Breast epithelium (tissue), 4 donors: ENCODE measurements at regions not wholly inside any gene's neighbourhood (a gene's known extent, or its start where the extent isn't known, plus 50 kb on each side); places are given as distances from the start of the nearest gene placed in this dataset.
A peak's percentile ranks its signal among the peaks of the same experiment; 100 is the strongest.
"Not testable (repeated sequence)": the region's sequence is repeated elsewhere in the genome, so short reads cannot be mapped to it uniquely, and the experiment has no call there.

ENCODE experiments used
- DNase-seq, 2 donors: peaks; one replicate each; pipeline ENCODE4 v3.0.0-alpha.2; 2019; ENCODE audit warnings: low spot score in 2 of 2
- H3K27ac ChIP-seq, 2 donors: fragments of 200-600 bp; sonication (generic) in 1 of 2; one replicate each; pipeline ENCODE4 v1.5.1; 2016 to 2019; ENCODE audit warnings: mild to moderate bottlenecking in 1 of 2
- H3K27me3 ChIP-seq, 2 donors: fragments of 200-600 bp; sonication (generic) in 1 of 2; one replicate each; pipeline versions ENCODE4 v1.5.1 to v1.6.0; 2017 to 2019; ENCODE audit warnings: control low read depth in 1 of 2, mild to moderate bottlenecking in 1 of 2
- H3K36me3 ChIP-seq: fragments of 200-600 bp; one replicate; pipeline ENCODE4 v1.5.1; 2019
- H3K4me1 ChIP-seq, 2 donors: fragments of 200-600 bp; sonication (generic); one replicate each; pipeline ENCODE4 v1.5.1; 2016 to 2019; ENCODE audit warnings: control low read depth in 1 of 2
- H3K4me3 ChIP-seq, 3 donors: fragments of 200-600 bp; sonication (generic); 1 replicate in 2 of 3; 2 replicates in 1 of 3; pipeline ENCODE4 v1.5.1; 2016 to 2019; ENCODE audit warnings: mild to moderate bottlenecking in 3 of 3, moderate library complexity in 2 of 3
- H3K9me3 ChIP-seq, 2 donors: fragments of 200-600 bp; sonication (generic) in 1 of 2; one replicate each; pipeline ENCODE4 v1.5.1; 2016 to 2019; ENCODE audit warnings: control low read depth in 1 of 2
- POLR2A ChIP-seq: fragments of 450-650 bp; IDR thresholded peaks from one replicate; pipeline ENCODE4 v1.6.1; 2016; ENCODE audit warnings: antibody characterized with exemption, mild to moderate bottlenecking, moderate library complexity
- POLR2AphosphoS5 ChIP-seq, 3 donors: sonication (generic); formaldehyde crosslinking; IDR thresholded peaks; one replicate each; pipeline ENCODE4 v1.6.1; 2017; ENCODE audit warnings: antibody characterized with exemption in 3 of 3
- intact Hi-C: fragments of 100-400 bp; cut with DNase I; formaldehyde crosslinking; loops from one replicate; pipeline ENCODE4 v1.15.1; 2023; ENCODE audit warnings: low total_unique reads
- TF ChIP-seq, protein P1 (sequence below), 3 donors: fragments of 450-650 bp; IDR thresholded peaks; one replicate each; pipeline ENCODE4 v1.5.1; 2016 to 2017; ENCODE audit warnings: antibody characterized with exemption in 3 of 3, mild to moderate bottlenecking in 3 of 3, moderate library complexity in 3 of 3

DNA sequence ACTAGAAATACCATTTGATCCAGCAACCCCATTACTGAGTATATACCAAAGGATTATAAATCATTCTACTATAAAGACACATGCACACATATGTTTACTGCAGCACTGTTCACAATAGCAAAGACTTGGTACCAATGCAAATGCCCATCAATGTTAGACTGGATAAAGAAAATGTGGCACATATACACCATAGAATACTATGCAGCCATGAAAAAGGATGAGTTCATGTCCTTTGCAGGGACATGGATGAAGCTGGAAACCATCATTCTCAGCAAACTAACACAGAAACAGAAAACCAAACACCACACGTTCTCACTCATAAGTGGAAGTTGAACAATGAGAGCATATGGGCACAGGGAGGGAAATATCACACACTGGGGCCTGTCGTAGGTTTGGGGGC lies 106.0 kb downstream of the SPATA18 start:
- H3K4me1 ChIP-seq, intact Hi-C loops: not testable (repeated sequence)

DNA sequence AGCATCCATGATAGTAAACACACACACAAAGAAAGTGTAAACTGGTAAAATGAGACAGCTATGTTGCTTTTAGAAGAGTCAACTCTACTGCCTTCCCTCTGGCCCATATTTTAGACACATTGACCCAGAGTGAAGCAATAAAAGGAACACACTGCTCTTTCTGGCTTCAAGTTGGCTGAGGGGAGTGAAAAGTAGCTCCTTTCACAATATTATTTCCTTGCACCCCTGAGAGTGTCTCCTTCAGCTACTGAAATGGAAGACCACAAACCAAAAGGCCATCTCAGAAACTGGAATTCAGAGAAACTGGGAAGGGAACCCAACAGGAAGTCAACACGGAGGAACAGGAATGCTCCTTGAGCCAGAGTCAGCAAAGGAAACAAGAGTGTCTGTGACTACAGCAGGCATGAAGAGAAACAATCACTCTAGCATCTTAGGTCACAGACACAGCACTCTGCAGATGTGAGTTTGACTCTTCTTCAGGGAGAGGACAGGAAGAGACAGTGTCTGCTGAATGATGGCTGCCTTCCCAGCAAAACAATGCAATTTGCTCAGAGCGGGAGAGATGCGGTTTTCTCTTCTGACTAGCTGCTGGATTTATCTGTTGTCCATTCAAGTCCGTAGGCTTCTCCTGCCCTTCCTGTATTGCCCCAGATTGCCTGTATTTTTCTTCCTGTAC lies 106.7 kb downstream of the SPATA18 start:
- Histone ChIP-seq H3K4me3 (no peak overlapping the region), H3K27ac (peak overlapping the region in 1 of 2 donors; percentile 58), H3K27me3 (no peaks in the 10 kb centered on the region), H3K36me3 (no peaks in the 10 kb centered on the region), H3K4me1 (no peaks in the 10 kb centered on the region), H3K9me3 (no peaks in the 10 kb centered on the region)
- intact Hi-C loops = no loop called here
- no peak for DNase-seq
- TF ChIP-seq POLR2A = no peak
- TF ChIP-seq, protein P1, sequence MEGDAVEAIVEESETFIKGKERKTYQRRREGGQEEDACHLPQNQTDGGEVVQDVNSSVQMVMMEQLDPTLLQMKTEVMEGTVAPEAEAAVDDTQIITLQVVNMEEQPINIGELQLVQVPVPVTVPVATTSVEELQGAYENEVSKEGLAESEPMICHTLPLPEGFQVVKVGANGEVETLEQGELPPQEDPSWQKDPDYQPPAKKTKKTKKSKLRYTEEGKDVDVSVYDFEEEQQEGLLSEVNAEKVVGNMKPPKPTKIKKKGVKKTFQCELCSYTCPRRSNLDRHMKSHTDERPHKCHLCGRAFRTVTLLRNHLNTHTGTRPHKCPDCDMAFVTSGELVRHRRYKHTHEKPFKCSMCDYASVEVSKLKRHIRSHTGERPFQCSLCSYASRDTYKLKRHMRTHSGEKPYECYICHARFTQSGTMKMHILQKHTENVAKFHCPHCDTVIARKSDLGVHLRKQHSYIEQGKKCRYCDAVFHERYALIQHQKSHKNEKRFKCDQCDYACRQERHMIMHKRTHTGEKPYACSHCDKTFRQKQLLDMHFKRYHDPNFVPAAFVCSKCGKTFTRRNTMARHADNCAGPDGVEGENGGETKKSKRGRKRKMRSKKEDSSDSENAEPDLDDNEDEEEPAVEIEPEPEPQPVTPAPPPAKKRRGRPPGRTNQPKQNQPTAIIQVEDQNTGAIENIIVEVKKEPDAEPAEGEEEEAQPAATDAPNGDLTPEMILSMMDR (IDR thresholded peaks at IDR 0.05) = no peak
- no peak for TF ChIP-seq POLR2AphosphoS5 (IDR thresholded peaks at IDR 0.05)

More for the DNA sequence above, 106.0 kb downstream of the SPATA18 start:
- H3K36me3 ChIP-seq, DNase-seq, H3K27me3 ChIP-seq, H3K4me3 ChIP-seq, H3K27ac ChIP-seq, H3K9me3 ChIP-seq: not testable (repeated sequence)

DNA sequence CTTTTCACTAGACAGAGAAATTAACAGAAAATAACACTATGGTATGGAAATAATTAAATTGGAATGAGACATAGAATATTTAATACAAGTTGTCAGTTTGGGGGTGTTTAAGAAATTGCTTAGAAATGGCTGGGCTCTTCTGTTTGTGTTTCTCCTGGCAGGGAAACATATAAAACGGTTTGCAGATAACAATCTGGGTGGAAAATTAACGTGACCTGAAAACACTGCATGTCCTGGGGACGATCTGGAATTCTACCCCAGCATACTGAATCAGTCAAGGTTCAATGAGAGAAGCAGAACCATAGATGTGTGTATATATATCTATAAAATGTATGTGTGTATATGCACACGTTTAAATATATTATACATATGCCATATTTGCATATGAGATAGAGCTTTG lies 109.8 kb downstream of the SPATA18 start:
- no peaks in the 10 kb centered on the region for H3K9me3 ChIP-seq
- no peaks in the 10 kb centered on the region for H3K4me1 ChIP-seq
- intact Hi-C loops = no loop called here

DNA sequence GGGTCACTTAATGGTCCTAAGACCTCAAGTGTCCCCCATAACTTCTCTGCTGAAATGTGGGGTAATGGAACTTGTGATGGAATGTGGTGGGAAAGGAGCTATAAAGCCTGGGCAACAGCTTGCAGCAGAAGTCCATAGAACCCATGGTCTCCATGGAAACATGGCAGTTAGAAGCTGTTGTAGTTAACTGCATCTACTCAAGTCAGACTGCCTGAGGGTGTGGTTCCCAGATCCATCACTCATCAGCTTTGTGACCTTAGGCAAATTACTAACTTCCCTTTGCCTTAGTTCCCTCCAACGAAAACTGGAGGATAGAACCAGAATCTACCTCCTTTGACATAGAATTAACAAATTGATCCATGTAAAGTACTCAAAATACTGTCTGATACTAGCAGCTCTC lies 113.0 kb downstream of the SPATA18 start:
- H3K9me3 ChIP-seq = no peaks in the 10 kb centered on the region
- TF ChIP-seq POLR2A (no peak), POLR2AphosphoS5 (IDR thresholded peaks at IDR 0.05) (no peak)
- TF ChIP-seq, protein P1 (IDR thresholded peaks at IDR 0.05) = no peak
- no peaks in the 10 kb centered on the region for H3K4me1 ChIP-seq
- intact Hi-C loops = no loop called here
- H3K36me3 ChIP-seq = no peaks in the 10 kb centered on the region
- no peaks in the 10 kb centered on the region for H3K27me3 ChIP-seq
- no peak for DNase-seq
- no peak overlapping the region for H3K4me3 ChIP-seq
- no peak overlapping the region for H3K27ac ChIP-seq

More for the DNA sequence above, 109.8 kb downstream of the SPATA18 start:
- Histone ChIP-seq H3K27ac (no peak overlapping the region), H3K4me3 (no peak overlapping the region), H3K36me3 (no peaks in the 10 kb centered on the region), H3K27me3 (no peaks in the 10 kb centered on the region)
- no peak for DNase-seq
- TF ChIP-seq POLR2A (no peak), POLR2AphosphoS5 (IDR thresholded peaks at IDR 0.05) (no peak)
- TF ChIP-seq, protein P1 (IDR thresholded peaks at IDR 0.05) = no peak

DNA sequence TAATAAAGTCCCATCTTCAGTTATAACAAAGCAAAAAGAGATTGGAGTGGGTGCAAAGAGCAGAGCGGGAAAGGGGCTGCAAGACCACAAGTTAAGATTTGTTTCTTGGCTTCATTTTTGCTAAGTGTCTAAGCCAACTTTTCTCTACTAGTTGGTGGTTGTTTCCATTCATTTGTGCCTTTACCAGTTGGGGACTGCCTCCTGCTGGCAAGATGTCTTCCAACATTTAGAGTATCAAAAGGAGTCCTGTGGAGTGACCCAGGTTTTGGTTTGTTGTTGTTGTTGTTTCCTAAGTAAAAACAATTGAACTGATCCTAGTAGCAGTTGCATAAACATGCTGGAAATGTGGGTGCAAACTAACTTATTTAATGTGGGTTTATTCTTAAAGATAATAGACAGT lies 121.1 kb downstream of the SPATA18 start:
- Histone ChIP-seq H3K9me3 (no peaks in the 10 kb centered on the region), H3K4me3 (no peak overlapping the region), H3K27me3 (no peaks in the 10 kb centered on the region), H3K4me1 (no peaks in the 10 kb centered on the region), H3K36me3 (no peaks in the 10 kb centered on the region), H3K27ac (no peak overlapping the region)
- intact Hi-C loops = no loop called here
- no peak for TF ChIP-seq POLR2A
- TF ChIP-seq POLR2AphosphoS5 (IDR thresholded peaks at IDR 0.05) = no peak
- TF ChIP-seq, protein P1 (IDR thresholded peaks at IDR 0.05) = no peak
- no peak for DNase-seq
